ENCODE measurements at regions not wholly inside any gene's neighbourhood (a gene's known extent, or its start where the extent isn't known, plus 50 kb on each side); places are given as distances from the start of the nearest gene placed in this dataset.
"Not testable (repeated sequence)": the region's sequence is repeated elsewhere in the genome, so short reads cannot be mapped to it uniquely, and the experiment has no call there.

- H3K4me3 Mint-ChIP-seq: no peak overlapping the region
- Histone ChIP-seq H3K27me3 (ENCODE audit: control insufficient read depth in 1 of 2, insufficient read depth in 2 of 2, low read length in 2 of 2) (no peaks in the 10 kb centered on the region), H3K27ac (ENCODE audit: low read depth in 1 of 2, low read length in 2 of 2) (no peak overlapping the region), H3K36me3 (ENCODE audit: insufficient read depth, low read length) (no peaks in the 10 kb centered on the region), H3K4me1 (ENCODE audit: insufficient read depth, low read length) (no peaks in the 10 kb centered on the region), H3K4me3 (ENCODE audit: low read length) (no peak overlapping the region), H3K9me3 (ENCODE audit: control insufficient read depth in 1 of 2, insufficient read depth in 1 of 2, low read length in 2 of 2) (no peaks in the 10 kb centered on the region)
- no peaks in the 10 kb centered on the region for H3K36me3 Mint-ChIP-seq (ENCODE audit: low read depth)
- peaks cover 4% of the 10 kb centered on the region for H3K9me3 Mint-ChIP-seq
- CTCF ChIA-PET: no interaction called here
- intact Hi-C loops (cut with DNase I, micrococcal nuclease): no loop called here
- no peak overlapping the region for H3K27ac Mint-ChIP-seq
- POLR2A ChIA-PET: no interaction called here
- DNase-seq (no peak), ATAC-seq (ENCODE audit: poor library complexity) (no peak)
- H3K27me3 Mint-ChIP-seq: no peaks in the 10 kb centered on the region
- H3K4me1 Mint-ChIP-seq (ENCODE audit: low read depth): no peaks in the 10 kb centered on the region
- TF ChIP-seq CTCF (IDR thresholded peaks at IDR 0.05): no peak
Measured at GRCh38 chr1:95643071-95643470, 409.1 kb downstream of the RWDD3 start.

- H3K4me1 ChIP-seq (ENCODE audit: insufficient read depth, low read length); CTCF ChIA-PET; H3K27me3 ChIP-seq (ENCODE audit: control insufficient read depth in 1 of 2, insufficient read depth in 2 of 2, low read length in 2 of 2); H3K9me3 ChIP-seq (ENCODE audit: control insufficient read depth in 1 of 2, insufficient read depth in 1 of 2, low read length in 2 of 2); H3K27me3 Mint-ChIP-seq; H3K4me1 Mint-ChIP-seq (ENCODE audit: low read depth); ATAC-seq (ENCODE audit: poor library complexity); H3K4me3 ChIP-seq (ENCODE audit: low read length); H3K36me3 ChIP-seq (ENCODE audit: insufficient read depth, low read length); H3K27ac ChIP-seq (ENCODE audit: low read depth in 1 of 2, low read length in 2 of 2); H3K27ac Mint-ChIP-seq; intact Hi-C loops (cut with DNase I, micrococcal nuclease); H3K9me3 Mint-ChIP-seq; POLR2A ChIA-PET; DNase-seq; H3K4me3 Mint-ChIP-seq; H3K36me3 Mint-ChIP-seq (ENCODE audit: low read depth): not testable (repeated sequence)
Measured at GRCh38 chr1:95645126-95645525, 411.1 kb downstream of the RWDD3 start.

GRCh38 chr1:95650631-95651030 is 416.6 kb downstream of the RWDD3 start:
- no peak for DNase-seq
- no peaks in the 10 kb centered on the region for H3K27me3 ChIP-seq (ENCODE audit: control insufficient read depth in 1 of 2, insufficient read depth in 2 of 2, low read length in 2 of 2)
- no peaks in the 10 kb centered on the region for H3K27me3 Mint-ChIP-seq
- no peaks in the 10 kb centered on the region for H3K36me3 Mint-ChIP-seq (ENCODE audit: low read depth)
- H3K4me3 Mint-ChIP-seq: no peak overlapping the region
- H3K27ac ChIP-seq (ENCODE audit: low read depth in 1 of 2, low read length in 2 of 2): no peak overlapping the region
- no peaks in the 10 kb centered on the region for H3K4me1 ChIP-seq (ENCODE audit: insufficient read depth, low read length)
- no peak for TF ChIP-seq CTCF (IDR thresholded peaks at IDR 0.05)
- ATAC-seq (ENCODE audit: poor library complexity): no peak
- no peaks in the 10 kb centered on the region for H3K36me3 ChIP-seq (ENCODE audit: insufficient read depth, low read length)
- no peaks in the 10 kb centered on the region for H3K4me1 Mint-ChIP-seq (ENCODE audit: low read depth)
- ChIA-PET CTCF (no interaction called here), POLR2A (no interaction called here)
- intact Hi-C loops (cut with DNase I, micrococcal nuclease): loop anchor here in 1 of 2 experiments (10.0 kb wide), 1 partner anchor 64 kb away; no protein-coding TSS in a partner anchor
- H3K9me3 Mint-ChIP-seq: peaks cover 3% of the 10 kb centered on the region
- H3K27ac Mint-ChIP-seq: no peak overlapping the region
- peaks cover 0 to 3% of the 10 kb centered on the region in 2 experiments for H3K9me3 ChIP-seq (ENCODE audit: control insufficient read depth in 1 of 2, insufficient read depth in 1 of 2, low read length in 2 of 2)
- no peak overlapping the region for H3K4me3 ChIP-seq (ENCODE audit: low read length)

- Mint-ChIP-seq H3K4me3 (no peak overlapping the region), H3K4me1 (ENCODE audit: low read depth) (no peaks in the 10 kb centered on the region), H3K27me3 (no peaks in the 10 kb centered on the region), H3K9me3 (peaks cover 3% of the 10 kb centered on the region), H3K36me3 (ENCODE audit: low read depth) (no peaks in the 10 kb centered on the region), H3K27ac (no peak overlapping the region)
- no peaks in the 10 kb centered on the region for H3K4me1 ChIP-seq (ENCODE audit: insufficient read depth, low read length)
- no peak for TF ChIP-seq CTCF (IDR thresholded peaks at IDR 0.05)
- no peak overlapping the region for H3K27ac ChIP-seq (ENCODE audit: low read depth in 1 of 2, low read length in 2 of 2)
- CTCF ChIA-PET: no interaction called here
- intact Hi-C loops (cut with DNase I, micrococcal nuclease): loop anchor here in 1 of 2 experiments (10.0 kb wide), 1 partner anchor 62 kb away; no protein-coding TSS in a partner anchor
- DNase-seq: no peak
- no peak overlapping the region for H3K4me3 ChIP-seq (ENCODE audit: low read length)
- POLR2A ChIA-PET: no interaction called here
- H3K27me3 ChIP-seq (ENCODE audit: control insufficient read depth in 1 of 2, insufficient read depth in 2 of 2, low read length in 2 of 2): no peaks in the 10 kb centered on the region
- ATAC-seq (ENCODE audit: poor library complexity): no peak
- no peaks in the 10 kb centered on the region for H3K36me3 ChIP-seq (ENCODE audit: insufficient read depth, low read length)
- peaks cover 0 to 3% of the 10 kb centered on the region in 2 experiments for H3K9me3 ChIP-seq (ENCODE audit: control insufficient read depth in 1 of 2, insufficient read depth in 1 of 2, low read length in 2 of 2)
Measured at GRCh38 chr1:95652423-95652965, 418.5 kb downstream of the RWDD3 start.
